Activated naive CD4-positive, alpha-beta T cell treated with anti-CD3 and anti-CD28 coated beads, Interleukin-2, amount 50 U/mL, for 16 hours (primary cell): ENCODE measurements at regions not wholly inside any gene's neighbourhood (a gene's known extent, or its start where the extent isn't known, plus 50 kb on each side); places are given as distances from the start of the nearest gene placed in this dataset.
"Not testable (repeated sequence)": the region's sequence is repeated elsewhere in the genome, so short reads cannot be mapped to it uniquely, and the experiment has no call there.

Experiments
- DNase-seq: peaks from one replicate; pipeline ENCODE4 v3.0.0-alpha.2; 2020

DNA sequence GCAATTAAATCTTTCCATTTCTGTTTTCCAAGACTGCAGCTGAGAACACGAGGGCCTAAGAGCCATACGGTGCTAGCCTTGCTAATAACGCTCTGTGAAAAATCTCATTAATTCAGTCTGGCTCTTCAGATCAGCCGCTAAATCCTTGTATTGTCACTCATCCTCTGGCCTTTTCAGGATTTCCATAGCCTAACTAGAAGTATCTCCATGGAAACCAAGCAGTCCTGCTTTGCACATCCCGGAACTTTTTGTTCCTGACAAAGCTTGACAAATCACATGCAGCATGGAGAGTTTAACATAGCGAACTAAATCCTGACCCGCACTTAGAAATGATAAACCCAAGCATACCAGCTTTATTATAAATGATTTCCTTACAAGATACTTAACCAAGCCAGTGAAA lies 383.7 kb downstream of the CD83 start:
- DNase-seq = no peak

DNA sequence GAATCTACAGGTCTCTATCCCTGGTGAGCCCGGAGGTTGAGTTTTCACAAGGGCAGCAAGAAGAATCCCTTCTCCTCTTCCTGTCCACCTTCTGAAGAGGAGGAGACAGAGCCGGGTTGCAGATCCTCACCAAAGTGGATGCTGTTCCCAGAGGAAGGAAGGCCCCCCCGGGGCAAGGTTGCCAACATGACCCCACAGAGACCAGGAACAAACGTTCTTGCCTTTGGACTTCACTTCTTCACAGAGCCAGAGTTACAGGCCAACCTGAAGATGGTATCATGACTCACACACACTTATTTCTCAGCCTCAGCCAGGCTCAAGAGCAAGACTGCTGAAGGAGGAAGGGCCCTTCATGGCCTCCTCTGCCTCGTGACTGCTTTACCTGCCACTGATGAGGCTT lies 384.3 kb downstream of the CD83 start:
- no peak for DNase-seq

DNA sequence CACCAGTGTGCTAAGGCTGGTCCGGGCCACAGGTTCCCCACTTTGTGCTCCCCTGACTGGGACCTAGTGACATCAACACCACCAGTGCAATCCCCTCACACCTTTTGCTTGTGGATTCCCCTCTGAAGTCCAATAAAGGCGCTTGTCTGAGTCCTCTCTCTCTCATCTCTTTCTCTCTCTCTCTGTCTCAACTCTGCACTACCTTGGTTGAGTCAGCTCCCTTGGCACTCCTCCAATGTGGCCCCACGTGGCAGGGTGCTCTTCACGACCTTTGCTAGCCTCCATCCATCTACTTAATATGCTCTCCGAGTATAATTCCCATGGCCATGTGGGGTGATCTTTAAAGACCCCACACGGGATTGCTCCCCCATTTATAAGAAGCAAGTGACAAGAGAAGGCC lies 385.0 kb downstream of the CD83 start:
- no peak for DNase-seq

DNA sequence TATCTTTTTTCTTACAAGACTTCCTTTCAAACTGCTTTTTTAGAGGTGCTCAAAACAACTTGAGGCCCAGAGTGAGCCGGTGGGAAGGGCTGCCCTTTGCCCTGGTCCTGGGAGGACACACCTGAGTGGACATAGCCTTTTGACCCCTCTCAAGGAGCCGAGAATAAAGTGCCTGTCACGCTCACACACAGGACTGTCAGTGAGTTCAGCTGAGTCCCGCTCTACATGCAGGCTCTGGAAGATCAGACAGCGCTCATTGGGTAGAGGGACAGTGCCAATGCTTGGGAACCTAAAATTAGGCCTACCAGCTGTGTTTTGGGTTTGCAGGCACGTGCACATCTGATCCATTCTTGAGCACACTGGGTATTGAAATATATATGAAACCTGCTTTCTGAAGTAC lies 387.8 kb downstream of the CD83 start:
- no peak for DNase-seq

DNA sequence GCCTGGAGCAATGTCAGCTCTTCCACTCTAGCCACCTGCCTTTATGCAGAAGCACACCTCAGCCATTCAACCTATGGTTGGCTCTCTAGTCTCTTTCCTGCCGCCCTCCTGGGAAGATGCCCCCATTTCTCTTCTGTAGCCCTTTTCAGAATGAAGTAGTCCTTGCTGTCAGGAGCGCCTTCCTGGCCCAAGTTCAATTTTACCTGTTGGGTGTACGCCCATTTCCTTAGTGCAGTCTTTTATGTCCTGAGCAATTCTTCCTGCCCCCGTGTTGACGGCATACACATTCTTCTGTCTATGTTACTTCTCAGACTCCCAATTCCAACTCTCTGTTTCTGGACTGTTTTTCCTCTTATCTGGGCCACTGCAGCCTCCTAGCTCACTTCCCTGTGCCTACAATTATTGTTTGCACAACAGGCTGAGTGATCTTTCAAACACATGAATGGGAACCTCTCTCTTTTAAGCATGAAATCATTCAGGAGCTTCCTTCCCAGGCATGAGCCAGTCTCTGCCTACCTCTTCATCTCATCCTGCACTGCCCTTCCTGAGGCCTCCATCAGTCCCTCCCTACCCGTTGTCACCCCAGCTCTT lies 389.2 kb downstream of the CD83 start:
- no peak for DNase-seq

DNA sequence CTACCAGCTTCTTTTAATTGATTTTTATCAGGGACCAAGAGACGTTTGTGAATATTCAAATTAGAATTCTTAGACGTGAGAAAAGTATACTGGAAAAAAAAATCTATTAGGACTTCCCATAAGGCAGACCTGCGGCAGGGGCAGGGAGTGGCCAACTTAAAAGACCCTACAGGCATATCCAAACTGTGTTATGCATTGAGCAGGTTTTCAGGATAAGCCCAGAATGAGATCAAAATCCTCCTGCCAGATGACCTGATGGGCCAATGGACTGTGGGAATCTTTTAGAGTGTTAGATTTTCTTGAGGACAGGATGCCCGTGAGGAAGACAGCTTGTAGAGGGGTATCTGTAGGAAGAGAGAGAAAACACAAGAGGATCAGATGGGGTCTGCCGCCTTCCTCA lies 391.5 kb downstream of the CD83 start:
- no peak for DNase-seq

DNA sequence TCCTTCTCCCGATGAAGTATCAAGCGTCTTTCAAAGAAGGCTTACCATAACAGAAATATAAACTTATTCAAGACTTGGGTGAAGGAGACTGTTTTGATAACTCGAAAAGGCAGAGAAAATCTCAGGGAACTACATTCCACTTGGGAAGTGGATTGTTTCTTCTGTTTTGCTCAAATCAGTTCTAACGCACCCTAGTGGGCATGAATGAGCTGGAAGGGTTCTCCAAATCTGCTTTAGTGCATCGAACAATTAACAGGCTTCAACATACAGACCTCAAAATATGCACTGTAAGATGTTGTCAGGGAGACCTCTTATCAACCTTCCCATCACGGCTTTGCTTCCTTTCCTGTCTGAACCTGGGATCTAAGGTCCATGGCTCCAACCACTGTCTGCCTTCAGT lies 392.5 kb downstream of the CD83 start:
- DNase-seq = no peak

DNA sequence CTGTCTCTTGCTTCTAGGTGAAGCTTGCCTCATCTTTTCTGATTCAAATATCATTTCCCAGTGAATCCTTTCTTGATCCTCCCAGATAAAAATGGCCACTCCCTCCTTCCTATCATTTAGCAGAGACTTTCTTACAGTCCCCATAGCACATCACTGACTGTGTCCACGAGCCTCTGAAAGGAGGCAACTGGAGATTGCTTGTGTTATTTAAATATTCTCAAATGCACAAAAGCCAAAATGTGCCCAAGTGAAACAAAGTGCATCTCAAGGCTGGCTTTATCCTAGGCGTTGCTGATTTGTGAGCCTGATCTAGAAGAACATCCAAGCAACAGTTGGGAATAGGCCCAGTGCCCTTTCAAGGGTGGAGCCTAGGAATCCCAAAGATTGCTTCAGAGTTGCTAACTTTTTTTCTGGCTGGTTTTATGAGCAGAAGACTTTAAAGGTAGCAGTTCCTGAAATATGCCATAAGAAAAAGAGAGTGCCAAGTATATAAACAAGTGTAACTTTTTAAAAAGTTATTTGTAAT lies 393.6 kb downstream of the CD83 start:
- no peak for DNase-seq

DNA sequence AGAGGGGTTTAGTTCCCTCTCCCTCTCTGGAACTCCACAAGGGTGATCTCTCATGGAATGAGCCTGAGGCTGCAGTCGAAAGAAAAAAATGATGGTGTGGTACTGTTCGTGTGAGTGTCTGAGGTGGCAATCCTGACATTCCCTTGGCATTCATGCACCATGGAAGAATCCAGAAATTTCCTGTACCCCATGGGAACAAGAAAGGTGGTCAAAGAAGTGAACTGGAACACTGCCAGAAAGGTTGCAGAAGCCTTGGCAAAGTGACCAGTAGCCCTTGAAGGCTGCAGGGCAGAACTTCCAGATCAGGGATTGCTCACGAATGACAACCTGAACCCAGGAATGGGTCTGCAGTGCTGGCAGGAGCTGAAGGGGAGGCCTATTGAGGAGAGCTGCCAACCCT lies 394.7 kb downstream of the CD83 start:
- no peak for DNase-seq

DNA sequence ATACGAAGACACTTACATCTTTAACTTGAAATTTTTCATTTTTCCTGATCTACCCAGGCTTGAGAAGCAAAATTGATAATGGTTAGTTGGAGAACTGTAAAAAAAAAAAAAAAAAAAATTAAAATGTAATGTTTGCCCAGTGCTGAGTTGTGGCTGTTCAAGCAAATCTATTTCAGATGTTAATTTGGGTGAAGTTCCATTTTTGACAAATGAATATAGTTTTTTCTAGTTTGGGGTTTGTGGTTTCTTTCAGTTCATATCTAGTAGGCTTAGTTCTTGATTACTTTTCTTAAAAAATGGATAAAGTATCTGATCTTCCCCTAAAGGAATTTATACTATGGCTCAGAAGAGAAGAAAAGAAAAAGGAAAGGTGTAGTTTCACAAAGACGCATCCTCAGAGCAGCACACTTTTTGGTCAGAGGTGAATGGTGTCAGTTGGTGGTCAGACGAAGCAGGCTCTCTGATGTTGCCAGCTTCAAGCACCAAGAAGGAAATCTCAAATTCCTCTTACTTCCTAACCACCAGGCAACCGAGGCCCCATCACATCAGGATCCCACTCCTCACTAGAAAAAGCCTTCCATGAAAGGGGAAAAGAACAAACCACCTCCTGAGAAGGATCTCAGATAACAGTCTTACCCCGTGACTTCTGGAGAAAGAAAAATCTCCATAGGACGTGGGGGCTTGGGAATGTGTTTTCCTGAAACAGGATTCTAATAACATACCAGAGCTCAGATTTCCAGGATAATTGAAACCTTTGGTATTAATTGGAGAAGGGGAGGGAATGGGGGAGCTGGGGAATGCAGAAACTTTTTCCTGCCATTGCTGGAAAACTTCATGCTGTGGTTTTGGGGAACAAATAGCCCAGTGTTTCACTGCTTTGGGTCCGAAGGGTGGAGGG lies 396.2 kb downstream of the CD83 start:
- no peak for DNase-seq

DNA sequence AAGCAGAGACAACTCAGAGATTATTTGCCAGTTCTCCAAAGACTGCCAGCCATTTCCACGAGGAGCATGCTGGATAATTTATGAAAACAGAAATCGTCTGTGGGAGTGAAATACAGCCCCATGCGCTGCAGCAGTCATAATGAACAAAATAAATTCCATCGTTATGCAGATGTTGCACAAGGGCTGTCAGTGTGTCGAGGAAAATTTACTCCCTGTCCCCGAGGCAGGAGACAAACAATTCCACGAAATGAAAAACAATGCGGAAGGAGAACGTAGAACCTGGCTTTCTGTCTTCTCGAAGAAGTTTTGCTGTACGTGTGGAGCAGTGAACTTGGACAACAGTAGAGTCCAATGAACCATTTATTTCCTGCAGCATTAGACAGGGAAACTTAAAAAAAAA lies 399.4 kb downstream of the CD83 start:
- no peak for DNase-seq

DNA sequence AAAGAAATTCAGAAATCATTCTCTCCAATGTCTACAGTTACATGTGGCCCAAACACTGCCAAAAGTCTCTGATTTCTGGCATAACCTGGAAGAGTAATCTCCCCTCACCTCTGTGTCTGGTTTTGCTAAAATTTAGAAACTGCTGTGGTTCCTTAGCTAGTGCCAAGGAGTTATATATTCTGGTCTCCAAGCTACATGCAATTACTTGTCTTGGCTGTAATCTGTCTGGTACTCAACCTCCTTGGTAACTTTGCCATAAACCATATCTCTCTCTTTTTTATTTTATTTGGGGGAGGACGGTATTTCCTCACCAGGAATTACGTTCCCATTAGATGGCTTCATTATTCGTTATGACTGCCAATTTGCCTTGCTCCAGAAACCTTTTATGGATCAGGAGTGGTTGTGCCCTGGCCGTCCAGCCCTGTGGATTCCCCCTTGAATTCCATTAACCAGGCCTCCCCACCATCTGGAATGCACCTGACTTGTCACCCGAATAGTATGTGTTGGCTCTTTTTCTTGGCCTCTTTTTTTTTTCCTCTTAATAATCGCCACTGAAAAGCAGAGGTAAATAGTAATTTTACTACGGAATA lies 400.0 kb downstream of the CD83 start:
- DNase-seq = no peak

DNA sequence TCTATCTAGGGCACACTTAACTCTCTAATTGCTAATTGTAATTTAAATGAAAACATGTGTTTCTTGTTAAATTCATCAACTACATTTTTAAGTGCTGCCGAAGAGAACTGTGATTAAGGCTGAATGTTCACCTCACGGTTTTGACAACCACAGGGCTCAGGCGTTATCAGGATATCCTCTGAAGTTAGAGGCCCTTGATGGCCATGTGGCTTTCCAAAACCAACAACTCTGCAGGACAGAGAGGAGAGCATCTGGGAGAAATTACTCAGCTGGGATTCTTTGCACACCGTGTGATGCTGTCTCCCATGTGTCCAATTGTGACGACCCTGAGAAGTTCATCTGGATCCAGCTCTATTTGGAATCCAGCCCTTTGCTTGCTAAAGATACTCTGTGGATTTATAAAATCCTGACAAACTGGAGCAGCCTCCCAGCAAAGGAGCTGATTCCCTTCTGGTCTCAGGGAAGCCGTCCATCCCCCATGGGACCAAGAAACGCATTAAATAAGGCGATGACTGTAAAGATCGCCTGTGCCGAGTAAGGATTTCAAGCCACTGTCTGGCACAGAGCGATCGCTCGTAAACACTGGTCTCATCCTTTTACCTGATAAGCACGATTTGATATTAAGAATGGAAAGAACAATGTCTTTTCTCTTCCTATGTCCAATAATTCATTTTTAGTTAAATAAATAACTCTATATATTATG lies 401.1 kb downstream of the CD83 start:
- no peak for DNase-seq

DNA sequence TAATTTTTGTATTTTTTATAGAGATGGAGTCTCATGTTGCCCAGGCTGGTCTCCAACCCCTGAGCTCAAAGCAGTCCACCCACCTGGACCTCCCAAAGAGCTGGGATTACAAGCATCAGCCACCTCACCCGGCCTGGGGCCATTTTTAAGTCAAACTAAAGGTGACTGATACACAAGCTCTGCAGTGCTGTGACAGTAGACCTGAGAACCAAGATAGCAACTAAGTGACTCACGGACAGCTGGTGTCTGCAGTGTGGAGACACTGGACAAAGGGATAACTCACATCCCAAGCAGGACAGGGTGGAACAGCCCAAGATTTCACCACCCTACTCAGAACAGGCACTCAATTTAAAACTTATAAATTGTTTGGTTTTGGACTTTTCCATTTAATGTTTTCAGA lies 402.5 kb downstream of the CD83 start:
- DNase-seq = no peak

DNA sequence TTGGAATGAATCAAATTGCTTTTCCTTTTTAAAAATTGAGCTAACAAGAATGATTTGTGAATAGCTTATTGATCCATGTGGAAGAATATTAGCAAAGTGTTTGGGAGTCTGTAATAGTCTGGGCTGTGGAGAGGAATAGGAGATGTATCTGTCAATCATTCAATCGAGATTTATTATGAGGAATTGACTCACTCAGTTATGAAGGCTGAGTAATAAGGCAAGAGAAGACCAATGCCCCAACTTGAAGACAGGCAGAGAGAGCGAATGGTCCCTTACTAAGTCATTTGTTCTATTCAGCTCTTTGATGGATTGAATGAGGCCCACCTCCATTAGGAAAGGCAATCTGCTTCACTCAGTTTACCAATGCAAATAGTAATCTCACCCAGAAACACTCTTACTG lies 403.0 kb downstream of the CD83 start:
- no peak for DNase-seq

DNA sequence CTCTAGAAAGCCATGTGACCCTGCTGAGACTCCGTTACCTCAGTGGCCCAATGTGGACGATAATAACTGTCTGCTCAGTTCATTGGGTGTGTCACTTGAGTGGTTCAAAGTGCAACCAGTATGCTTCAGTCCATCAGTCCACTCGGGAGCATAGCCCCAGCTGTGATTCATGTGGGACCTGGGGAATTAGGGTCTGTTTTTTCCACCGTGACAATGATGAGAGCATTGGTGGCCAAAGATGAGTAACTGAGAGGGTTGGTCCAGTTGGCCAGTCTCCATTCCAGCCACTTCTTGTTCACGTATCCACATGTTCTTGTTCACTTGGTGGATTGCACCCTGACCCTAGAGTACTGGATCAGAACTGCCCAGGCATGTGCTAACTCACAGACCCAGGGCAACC lies 403.6 kb downstream of the CD83 start:
- no peak for DNase-seq

DNA sequence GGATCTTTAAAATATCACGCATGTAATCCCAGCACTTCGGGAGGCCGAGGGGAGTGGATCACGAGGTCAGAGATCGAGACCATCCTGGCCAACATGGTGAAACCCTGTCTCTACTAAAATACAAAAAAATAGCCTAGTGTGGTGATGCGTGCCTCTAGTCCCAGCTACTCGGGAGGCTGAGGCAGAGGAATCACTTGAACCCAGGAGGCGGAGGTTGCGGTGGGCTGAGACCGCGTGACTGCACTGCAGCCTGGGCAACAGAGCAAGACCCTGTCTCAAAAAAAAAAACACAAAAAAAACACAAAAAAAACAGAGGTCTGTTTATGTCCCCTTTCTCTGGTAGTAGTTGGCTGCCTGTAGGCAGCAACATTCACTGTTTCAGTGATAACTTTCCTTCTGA lies 404.3 kb downstream of the CD83 start:
- not testable (repeated sequence) for DNase-seq

DNA sequence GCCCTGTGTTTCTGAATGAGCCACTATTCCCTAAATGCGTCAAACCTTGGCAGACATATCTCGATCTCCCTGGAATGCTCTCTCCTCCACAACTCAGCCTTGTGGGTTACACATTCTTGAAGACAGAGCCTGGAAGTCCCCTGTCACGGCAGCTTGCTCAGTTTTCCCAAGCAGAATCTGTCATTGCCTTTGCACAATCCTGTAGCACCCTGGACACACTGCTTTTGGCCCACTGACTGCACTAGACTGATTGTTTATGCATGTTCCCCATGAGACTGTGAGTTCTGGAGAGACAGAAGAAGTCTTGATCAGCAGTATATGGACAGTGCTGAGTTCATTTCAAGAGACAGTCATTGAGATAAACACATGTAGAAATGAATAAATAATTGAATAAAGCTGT lies 406.7 kb downstream of the CD83 start:
- DNase-seq = no peak

DNA sequence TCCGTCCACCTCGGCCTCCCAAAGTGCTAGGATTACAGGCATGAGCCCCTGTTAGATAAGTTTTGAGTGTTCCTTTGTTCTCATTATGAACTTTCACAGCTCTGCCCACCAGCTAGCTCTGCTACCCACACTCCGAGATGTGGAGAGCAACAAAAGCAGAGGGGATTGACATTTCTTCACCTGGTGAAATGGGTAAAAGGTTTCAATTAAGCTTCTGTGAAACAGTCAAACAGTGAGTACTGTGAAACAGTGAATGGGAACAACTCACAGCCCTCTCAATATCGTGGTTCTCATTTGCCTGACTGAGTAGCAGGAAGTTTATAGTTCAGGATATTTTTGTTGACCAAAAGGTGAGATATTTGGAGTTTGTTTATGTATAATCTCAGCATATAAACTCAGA lies 412.8 kb downstream of the CD83 start:
- DNase-seq = no peak

DNA sequence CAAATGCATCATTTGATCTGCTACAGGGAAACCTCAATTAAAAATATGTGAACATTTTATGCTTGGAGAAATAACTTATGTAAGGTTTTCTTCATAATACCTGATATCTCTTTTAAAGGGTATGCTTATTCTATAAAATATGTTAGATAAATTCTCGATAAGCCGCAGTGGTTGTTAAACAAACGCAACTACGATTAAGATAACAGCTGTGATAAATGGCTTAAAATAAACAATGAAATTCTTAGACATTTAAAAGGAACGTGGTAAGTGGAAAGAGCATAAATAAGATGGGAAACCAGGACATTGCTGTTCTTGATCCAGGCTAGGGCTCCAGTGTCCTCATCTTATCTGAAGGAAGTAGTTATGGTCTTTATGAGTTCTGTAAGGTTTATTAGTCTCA lies 415.9 kb downstream of the CD83 start:
- no peak for DNase-seq

DNA sequence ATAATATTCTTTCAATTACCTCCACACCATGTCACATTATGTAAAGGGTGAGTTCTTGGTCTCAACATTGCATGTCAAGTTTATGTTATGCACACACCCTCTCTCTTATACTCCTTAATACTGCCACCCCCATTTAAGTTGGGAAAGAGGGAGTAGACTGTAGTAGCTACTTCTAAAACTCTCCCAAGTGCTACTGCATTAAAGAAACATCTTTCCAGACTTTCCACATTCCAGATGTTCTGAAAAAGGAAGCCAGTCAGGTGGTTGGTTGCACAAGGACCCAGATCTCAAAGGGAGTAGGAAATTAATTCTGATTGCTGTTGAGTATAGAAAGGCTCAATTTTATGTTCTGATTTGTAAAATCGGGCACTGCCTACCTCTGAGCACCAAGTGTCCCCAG lies 419.5 kb downstream of the CD83 start:
- DNase-seq = no peak

DNA sequence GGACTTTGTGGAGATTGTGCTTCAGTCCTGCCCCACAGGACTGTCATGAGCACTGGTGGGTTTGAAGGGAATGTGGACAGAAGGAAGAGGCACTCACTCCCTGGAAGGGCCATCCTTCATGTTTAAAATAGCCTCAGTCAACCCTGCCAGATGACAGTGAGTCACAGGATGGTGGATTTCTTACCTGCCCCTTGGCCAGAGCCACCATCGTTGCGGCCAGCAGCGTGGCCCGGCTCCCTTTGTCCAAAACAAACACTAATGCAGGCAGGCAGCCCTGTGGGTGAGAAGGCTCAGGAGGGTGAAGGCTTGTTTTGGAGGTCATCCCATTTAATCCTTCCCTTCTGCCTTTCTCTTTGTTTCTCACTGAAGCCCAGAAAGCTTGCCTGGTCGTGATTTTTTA lies 422.7 kb downstream of the CD83 start:
- DNase-seq = no peak

DNA sequence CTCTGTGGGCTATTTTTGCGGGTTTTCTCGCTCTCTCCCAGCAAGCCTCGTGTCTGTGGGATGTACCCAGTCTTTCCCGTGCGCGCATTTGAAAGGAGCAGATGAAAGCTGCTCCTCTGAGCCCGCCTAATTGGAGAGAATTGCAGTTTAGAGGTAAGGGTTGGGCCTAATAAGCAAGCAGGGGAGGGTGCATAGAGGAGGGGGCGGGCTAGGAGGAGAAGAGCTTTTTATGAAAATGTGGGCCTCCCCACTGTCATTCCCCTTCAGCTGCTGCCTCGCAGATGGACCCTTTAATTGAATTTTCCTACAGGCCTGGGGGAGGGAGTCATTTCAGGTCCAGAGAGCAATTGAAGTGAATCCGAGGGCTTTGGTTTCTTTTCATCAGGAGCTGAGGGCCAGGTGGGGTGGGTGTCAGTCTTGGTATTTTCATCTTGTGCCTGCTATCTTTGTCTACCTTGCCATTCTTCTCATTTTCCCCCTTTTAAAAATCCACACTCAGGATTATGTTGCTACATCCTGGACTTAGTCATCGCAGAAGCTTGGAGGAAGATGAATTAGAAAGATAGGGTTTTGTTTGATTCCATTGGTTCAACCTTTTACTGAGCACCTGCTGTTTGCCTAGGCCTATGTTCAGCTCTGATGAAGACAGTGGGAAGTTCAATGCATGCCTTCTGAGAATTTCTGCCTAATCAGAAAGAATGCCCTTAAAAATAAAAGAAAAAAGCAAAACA lies 423.4 kb downstream of the CD83 start:
- no peak for DNase-seq
